ENCODE measurements at regions not wholly inside any gene's neighbourhood (a gene's known extent, or its start where the extent isn't known, plus 50 kb on each side); places are given as distances from the start of the nearest gene placed in this dataset.
"Not testable (repeated sequence)": the region's sequence is repeated elsewhere in the genome, so short reads cannot be mapped to it uniquely, and the experiment has no call there.

- DNase-seq (ENCODE audit: low spot score) = no peak
Measured at GRCh38 chrX:74180716-74181115, 123.3 kb upstream of the ZCCHC13 start.

DNA sequence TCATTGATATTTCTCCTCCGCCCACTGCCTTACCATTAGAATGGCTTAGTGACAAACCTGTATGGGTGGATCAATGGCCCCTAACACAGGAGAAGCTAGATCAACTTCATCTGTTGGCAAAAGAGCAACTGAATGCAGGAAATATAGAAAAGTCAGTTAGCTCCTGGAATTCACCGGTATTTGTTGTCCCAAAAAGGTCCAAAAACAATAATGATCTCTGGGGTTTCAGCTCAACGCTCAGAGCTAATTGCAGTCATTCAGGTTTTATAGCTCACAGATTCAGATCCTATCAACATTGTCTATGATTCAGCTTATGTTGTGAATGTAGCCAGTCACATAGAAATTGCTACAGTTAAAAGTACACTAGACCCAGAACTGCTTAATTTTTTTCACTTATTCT lies 124.0 kb upstream of the ZCCHC13 start:
- no peak for DNase-seq (ENCODE audit: low spot score)

GRCh38 chrX:74179499-74179898 lies 124.5 kb upstream of the ZCCHC13 start:
- no peak for DNase-seq (ENCODE audit: low spot score)

GRCh38 chrX:74179071-74179470 lies 124.9 kb upstream of the ZCCHC13 start:
- DNase-seq (ENCODE audit: low spot score) = no peak

DNA sequence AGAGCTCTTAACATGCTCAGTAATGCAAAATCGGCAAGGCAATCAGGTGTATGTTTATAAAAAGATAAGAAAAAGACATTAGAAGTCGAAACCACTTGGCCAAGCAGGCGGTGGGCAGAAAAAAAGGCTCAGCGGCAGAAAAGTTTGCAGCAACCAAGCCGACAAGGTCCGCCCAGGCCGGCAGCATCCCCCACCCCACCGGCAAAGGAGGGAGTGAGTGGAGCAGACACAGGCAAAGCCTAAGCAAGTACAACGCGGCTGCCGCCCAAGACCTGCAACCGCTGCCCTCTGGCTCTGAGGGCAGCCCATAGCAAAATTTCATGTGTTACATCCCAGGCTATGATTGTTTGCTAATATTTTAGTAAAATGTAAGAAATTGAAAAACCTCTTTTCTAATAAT lies 125.4 kb upstream of the ZCCHC13 start:
- no peak for DNase-seq (ENCODE audit: low spot score)

DNA sequence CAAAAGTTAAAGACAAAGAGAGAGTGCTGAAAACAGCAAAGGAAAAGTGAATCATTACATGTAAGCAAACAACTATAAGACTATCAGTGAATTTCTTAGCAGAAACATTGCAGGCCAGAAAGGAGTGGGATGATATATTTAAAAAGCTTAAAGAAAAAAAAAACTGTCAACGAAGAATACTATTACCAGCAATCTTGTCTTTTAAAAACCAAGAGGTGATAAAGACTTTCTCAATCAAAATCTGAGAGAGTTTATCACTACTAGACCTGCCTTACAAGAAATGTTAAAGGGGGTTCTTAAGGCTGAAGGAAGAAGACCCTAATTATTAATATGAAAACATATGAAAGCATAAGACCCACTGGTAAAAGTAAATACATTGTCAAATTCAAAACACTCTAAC lies 132.5 kb upstream of the ZCCHC13 start:
- no peak for DNase-seq (ENCODE audit: low spot score)

- DNase-seq (ENCODE audit: low spot score) = no peak
Measured at GRCh38 chrX:74162199-74162598, 141.8 kb upstream of the ZCCHC13 start.

DNA sequence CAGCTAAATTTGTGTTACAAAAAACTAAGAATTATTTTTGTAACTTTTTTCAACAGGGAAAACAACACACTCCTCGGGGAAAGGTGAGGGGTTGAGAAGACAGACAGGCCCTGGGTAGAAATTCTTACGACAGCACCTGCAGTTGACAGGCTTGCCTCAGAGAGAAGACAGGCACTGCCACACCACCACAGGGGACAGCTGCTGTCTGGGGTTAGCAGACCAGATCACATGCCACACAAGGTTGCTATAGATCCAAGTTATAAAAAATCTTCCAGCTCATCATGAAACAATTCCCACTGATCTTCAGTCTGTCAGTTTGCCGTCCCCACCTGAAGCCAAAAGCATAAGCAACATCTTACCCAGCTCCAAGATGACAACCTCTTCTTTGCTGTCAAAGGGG lies 143.2 kb upstream of the ZCCHC13 start:
- no peak for DNase-seq (ENCODE audit: low spot score)

- no peak for DNase-seq (ENCODE audit: low spot score)
Measured at GRCh38 chrX:74160358-74160757, 143.6 kb upstream of the ZCCHC13 start.

DNA sequence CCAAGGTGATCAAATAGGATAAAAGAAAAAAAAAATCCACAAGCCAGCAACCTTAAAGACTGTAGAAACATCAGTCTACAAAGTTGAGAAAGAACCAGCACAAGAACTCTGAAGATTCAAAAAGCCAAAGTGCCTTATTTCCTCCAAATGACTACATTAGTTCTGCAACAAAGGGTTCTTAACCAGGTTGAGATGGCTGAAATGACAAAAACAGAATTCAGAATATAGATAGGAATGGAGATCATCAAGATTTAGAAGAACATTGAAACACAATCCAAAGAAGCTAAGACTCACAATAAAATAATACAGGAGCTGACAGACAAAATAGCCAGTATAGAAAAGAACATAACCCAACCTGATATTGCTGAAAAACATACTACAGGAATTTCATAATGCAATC lies 156.5 kb upstream of the ZCCHC13 start:
- no peak for DNase-seq (ENCODE audit: low spot score)

GRCh38 chrX:74138943-74139342 lies 165.0 kb upstream of the ZCCHC13 start:
- no peak for DNase-seq (ENCODE audit: low spot score)

DNA sequence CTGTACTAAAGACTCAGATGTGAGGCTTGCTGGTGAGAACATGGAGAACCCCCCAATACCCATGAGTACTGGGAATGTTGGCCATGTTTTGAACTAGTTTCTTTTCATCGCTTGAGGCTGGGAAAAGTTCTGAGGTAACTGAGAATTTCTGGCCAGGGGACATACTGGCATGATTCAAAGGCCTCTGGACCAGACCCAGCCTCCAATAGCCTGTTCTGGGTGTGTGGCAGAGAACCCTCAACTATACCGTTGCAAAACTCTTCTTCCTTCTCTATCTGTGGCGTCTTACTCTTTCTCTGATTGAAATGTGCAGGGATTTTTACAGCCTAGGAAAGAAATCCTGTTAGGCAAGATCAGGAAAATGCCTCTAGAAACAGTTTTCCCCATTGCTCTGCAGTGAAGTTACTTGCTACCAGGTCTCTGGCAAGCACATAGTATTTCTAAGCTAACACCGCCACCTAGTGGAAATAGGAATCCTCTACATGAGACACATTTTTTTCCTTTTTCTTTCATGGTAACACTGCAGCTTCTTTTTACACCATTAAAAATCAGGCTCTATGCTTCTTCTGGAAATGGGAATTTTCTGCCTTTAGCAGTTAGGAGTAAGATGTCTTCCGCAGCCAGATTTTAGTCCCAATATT lies 170.7 kb upstream of the ZCCHC13 start:
- DNase-seq (ENCODE audit: low spot score) = peak; percentile 14

GRCh38 chrX:74132280-74132679 lies 171.7 kb upstream of the ZCCHC13 start:
- no peak for DNase-seq (ENCODE audit: low spot score)

DNA sequence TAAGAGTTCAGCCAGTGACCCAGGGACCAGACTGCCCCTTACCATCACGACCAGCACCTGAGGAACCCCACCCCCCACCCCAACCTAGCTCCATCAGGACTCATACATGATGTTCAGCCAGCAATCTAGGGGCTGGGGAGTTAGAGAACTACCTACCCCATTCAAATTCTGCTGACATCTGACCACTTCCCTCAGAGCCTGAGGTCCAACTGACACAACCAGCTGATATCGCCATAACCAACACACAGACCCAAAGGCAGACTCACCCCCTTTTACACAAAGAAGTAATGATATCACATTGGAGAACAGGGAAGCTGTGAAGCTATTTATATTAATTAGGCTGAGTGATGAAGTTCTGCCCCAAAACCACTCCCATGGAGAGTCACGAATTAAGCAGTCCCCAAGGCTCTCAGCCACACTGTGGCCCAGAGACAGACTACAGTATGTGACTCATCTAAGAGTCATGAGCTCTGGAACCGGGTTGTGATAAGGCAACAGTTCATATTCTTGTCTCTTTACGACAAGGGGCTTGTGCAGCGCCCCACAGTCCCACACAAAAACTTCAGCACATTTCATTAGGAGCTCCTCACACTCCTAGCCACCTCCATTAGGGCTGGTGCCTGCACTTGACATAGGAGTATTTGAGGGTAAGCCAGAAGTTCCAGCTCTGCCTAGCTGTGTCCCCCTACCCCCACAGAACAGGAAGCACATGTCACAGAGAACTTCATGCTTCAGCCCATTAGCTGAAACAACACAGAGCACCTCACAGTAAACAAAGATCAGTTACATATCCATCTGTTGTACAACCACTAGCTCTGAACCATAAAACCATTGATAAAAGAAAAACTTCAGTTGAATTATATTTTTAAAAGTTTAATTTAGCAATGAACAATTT lies 184.7 kb upstream of the ZCCHC13 start:
- no peak for DNase-seq (ENCODE audit: low spot score)

DNA sequence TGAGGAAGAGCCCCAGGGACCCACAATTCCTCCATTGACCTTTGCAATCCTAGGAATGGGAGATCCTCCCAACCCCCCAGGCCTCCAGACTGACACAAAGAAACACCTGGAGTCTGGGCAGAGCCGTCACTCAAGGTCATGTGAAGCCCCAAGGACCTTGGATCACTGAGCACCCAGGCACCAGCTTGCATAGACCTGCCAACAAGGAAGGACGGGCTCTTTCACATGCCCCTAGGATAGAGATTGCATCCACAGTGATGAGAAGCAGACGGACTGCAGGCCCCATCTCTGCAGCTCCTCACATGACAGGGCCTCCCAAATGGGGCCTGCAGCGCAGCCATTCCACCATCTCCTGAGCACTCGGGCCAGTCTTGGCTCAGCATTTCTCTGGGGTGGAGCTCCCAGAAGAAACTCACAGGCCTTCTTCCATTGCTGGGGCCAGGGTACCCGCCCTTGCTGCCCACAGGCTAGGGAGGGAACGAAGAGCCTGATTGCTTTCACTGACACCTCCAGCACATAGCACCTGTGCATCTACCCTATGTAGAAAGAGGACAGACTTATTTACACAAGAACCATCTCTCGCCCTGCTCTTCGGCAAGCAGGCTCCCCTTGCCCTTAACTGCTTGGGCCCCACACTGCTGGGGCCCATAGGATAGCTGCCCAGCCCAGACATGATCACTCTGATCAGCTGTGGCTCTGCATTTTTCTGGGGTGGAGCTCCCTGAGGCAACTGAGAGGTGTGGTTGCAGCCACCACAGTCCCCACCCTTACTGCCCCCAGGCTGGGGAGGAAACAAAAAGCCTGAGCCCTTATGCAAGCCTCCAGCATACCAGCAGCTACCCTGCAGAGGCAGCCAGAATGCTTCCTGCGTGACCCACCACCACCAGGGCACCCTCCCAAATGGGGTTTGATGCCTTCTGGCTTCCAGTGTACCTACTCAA lies 185.7 kb upstream of the ZCCHC13 start:
- no peak for DNase-seq (ENCODE audit: low spot score)

- no peak for DNase-seq (ENCODE audit: low spot score)
Measured at GRCh38 chrX:74111245-74111644, 192.7 kb upstream of the ZCCHC13 start.

DNA sequence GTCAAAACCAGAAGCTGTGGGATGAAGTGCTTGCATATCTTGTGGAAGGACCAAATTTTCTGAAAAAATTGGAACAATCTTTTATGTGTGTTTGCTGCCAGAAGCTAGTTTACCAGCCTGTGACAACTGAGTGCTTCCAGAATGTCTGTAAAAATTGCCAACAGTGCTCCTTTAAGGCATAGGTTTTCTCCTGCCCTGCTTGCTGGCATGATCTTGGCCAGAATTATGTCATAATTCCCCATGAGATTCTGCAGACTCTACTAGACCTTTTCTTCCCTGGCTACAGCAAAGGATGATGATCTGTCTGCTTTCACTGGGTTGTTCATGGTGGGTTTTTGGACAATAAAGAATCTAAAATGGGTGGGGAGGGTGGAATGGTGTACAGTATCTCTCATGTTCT lies 196.3 kb upstream of the ZCCHC13 start:
- no peak for DNase-seq (ENCODE audit: low spot score)

DNA sequence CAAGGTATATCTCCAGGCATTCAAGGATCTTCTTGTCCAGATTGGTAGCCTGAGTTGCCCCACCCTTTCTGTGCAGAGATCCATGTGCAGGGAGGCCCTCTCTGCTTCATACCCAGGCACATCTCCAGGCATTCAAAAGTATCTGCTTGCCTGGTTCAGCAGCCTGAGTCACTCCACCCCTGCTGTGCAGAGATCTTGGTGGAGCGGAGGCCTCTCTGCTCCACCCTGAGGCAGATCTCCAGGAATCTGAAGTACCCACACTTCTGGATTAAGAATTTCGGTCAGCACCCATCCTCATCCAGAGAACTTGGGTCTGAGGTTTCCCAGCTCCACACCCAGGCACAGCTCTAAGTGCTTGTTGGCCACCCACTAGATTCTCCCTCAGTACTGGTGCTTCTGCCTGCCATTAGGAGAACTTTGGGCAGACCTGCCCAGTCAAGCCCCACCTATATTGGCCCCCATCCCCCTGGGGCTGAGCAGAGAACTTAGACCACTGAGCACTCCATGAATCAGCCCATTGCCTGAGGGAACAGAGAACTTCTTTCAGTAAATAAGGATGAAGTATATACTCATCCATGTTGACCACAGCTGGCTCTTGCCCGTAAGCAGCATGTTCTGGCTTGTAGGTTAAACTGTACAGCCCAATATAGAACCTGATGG lies 199.5 kb upstream of the ZCCHC13 start:
- DNase-seq (ENCODE audit: low spot score) = no peak

GRCh38 chrX:74098407-74098806 lies 205.6 kb upstream of the ZCCHC13 start:
- DNase-seq (ENCODE audit: low spot score) = not testable (repeated sequence)

GRCh38 chrX:74090049-74090448 lies 213.9 kb upstream of the ZCCHC13 start:
- no peak for DNase-seq (ENCODE audit: low spot score)

- no peak for DNase-seq (ENCODE audit: low spot score)
Measured at GRCh38 chrX:74085642-74086236, 218.2 kb upstream of the ZCCHC13 start.

DNA sequence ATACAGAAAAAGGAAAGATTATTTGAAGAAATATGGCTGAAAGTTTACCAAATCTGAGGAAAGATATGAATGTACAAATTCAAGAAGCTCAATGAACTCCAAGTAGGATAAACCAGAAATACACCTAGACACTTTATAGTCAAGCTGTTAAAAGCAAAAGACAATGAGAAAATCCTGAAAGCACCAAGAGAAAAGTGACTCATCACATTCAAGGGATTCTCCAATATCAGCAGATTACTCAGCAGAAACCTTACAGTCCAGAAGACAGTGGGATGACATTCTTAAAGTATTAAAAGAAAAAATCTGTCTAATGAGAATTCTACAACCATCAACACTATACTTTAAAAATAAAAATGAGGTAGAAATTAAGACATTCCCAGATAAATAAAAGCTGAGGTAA lies 223.8 kb upstream of the ZCCHC13 start:
- DNase-seq (ENCODE audit: low spot score) = no peak
